ENCODE measurements at regions not wholly inside any gene's neighbourhood (a gene's known extent, or its start where the extent isn't known, plus 50 kb on each side); places are given as distances from the start of the nearest gene placed in this dataset.

GRCh38 chrX:35664833-35665232 lies 133.3 kb upstream of the MAGEB16 start:
- no peak for TF ChIP-seq CTCF (IDR thresholded peaks at IDR 0.05)
- no peak for TF ChIP-seq POLR2A (IDR thresholded peaks at IDR 0.05)

Measured in adrenal gland (tissue), 5 donors.